ENCODE measurements at regions not wholly inside any gene's neighbourhood (a gene's known extent, or its start where the extent isn't known, plus 50 kb on each side); places are given as distances from the start of the nearest gene placed in this dataset.
"Not testable (repeated sequence)": the region's sequence is repeated elsewhere in the genome, so short reads cannot be mapped to it uniquely, and the experiment has no call there.

DNA sequence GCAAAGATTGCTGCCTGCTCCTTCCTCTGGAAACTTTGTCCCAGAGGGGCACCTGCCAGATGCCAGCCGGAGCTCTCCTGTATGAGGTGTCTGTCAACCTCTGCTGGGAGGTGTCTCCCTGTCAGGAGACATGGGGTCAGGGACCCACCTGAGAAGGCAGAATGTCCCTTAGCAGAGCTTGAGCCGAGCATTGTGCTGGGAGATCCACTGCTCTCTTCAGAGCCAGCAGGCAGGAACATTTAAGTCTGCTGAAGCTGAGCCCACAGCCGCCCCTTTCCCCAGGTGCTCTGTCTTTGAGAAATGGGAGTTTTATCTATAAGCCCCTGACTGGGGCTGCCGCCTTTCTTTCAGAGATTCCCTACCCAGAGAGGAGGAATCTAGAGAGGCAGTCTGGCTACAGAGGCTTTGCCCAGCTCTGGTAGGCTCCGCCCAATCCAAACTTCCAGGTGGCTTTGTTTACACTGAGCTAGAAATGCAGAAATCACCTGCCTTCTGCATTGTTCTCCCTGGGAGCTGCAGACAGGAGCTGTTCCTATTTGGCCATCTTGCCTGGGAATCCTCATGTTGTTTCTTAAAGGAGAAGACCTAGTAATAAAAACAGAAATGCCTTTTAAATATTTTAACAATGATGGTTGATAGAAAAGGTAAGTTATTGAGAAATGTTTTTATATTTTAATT, 114.3 kb downstream of the VGLL3 start:
- H3K4me3 ChIP-seq (ENCODE audit: low read depth in 2 of 2, low read length in 2 of 2); POLR2A ChIA-PET; DNase-seq (ENCODE audit: low read depth, low spot score); CTCF ChIA-PET; H3K9me3 ChIP-seq (ENCODE audit: control insufficient read depth, insufficient read depth, low read depth, low read length); BruUV-seq (replicated peaks); H3K36me3 ChIP-seq (ENCODE audit: control insufficient read depth, insufficient read depth, low read length); in situ Hi-C loops (cut with HindIII; ENCODE audit: low pct_unique_long_range_greater_than_20kb, low sequenced_read_pairs); intact Hi-C loops (cut with micrococcal nuclease; ENCODE audit: unreplicated experiment); ATAC-seq; H3K27me3 ChIP-seq (ENCODE audit: control insufficient read depth, insufficient read depth, low read length); H3K4me1 ChIP-seq (ENCODE audit: control insufficient read depth, insufficient read depth, low read length); H3K27ac ChIP-seq (ENCODE audit: low read length): not testable (repeated sequence)

DNA sequence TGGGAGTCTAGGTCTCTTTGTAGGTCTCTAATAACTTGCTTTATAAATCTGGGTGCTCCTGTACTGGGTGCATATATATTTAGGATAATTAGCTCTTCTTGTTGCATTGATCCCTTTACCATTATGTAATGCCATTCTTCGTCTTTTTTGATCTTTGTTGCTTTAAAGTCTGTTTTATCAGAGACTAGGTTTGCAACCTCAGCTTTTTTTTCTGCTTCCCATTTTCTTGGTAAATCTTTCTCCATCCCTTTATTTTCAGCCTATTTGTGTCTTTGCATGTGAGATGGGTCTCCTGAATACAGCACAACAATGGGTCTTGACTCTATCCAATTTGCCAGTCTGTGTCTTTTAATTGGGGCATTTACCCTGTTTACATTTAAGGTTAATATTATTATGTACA, 116.2 kb downstream of the VGLL3 start:
- BruUV-seq (replicated peaks); CTCF ChIA-PET; H3K4me1 ChIP-seq (ENCODE audit: control insufficient read depth, insufficient read depth, low read length); H3K4me3 ChIP-seq (ENCODE audit: low read depth in 2 of 2, low read length in 2 of 2); H3K9me3 ChIP-seq (ENCODE audit: control insufficient read depth, insufficient read depth, low read depth, low read length); ATAC-seq; H3K27me3 ChIP-seq (ENCODE audit: control insufficient read depth, insufficient read depth, low read length); H3K27ac ChIP-seq (ENCODE audit: low read length); DNase-seq (ENCODE audit: low read depth, low spot score); POLR2A ChIA-PET; intact Hi-C loops (cut with micrococcal nuclease; ENCODE audit: unreplicated experiment); in situ Hi-C loops (cut with HindIII; ENCODE audit: low pct_unique_long_range_greater_than_20kb, low sequenced_read_pairs); H3K36me3 ChIP-seq (ENCODE audit: control insufficient read depth, insufficient read depth, low read length): not testable (repeated sequence)

DNA sequence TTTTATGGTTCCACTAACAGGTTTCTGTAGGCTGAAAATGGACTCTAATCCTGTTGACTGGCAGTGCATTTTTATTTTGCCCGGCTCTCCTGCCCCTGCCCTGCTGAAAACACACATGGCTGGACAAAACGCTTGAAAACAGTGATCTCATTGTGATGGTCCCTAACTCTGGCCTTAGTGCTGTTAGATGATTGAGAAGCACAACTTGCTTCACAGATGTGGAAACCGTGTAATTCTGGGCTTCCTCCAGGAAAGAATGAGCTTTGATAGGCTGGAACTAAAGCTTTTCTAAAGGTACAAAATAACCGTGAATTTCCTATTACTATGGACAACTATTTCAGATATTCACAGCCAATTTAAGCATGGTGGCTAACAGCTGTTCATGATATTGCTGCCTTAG, 121.4 kb downstream of the VGLL3 start:
- no peaks in the 10 kb centered on the region for H3K36me3 ChIP-seq (ENCODE audit: control insufficient read depth, insufficient read depth, low read length)
- ATAC-seq, result no peak
- no peaks in the 10 kb centered on the region for H3K9me3 ChIP-seq (ENCODE audit: control insufficient read depth, insufficient read depth, low read depth, low read length)
- no peak for DNase-seq (ENCODE audit: low read depth, low spot score)
- ChIA-PET CTCF (no interaction called here), POLR2A (no interaction called here)
- H3K4me3 ChIP-seq (ENCODE audit: low read depth in 2 of 2, low read length in 2 of 2), result no peak overlapping the region
- in situ Hi-C loops (cut with HindIII; ENCODE audit: low pct_unique_long_range_greater_than_20kb, low sequenced_read_pairs), result no loop called here
- H3K27ac ChIP-seq (ENCODE audit: low read length), result no peak overlapping the region
- no peaks in the 10 kb centered on the region for H3K4me1 ChIP-seq (ENCODE audit: control insufficient read depth, insufficient read depth, low read length)
- no peaks in the 10 kb centered on the region for H3K27me3 ChIP-seq (ENCODE audit: control insufficient read depth, insufficient read depth, low read length)
- BruUV-seq (replicated peaks), result no TSS peak
- TF ChIP-seq POLR2AphosphoS5 (IDR thresholded peaks at IDR 0.05; ENCODE audit: low read depth, low read length) (no peak), SIN3A (IDR thresholded peaks at IDR 0.05; ENCODE audit: borderline replicate concordance, insufficient read depth, low read depth, low read length) (no peak), TCF7L2 (IDR thresholded peaks at IDR 0.05; ENCODE audit: low read depth, low read length) (no peak)
- TF ChIP-seq, protein P1, sequence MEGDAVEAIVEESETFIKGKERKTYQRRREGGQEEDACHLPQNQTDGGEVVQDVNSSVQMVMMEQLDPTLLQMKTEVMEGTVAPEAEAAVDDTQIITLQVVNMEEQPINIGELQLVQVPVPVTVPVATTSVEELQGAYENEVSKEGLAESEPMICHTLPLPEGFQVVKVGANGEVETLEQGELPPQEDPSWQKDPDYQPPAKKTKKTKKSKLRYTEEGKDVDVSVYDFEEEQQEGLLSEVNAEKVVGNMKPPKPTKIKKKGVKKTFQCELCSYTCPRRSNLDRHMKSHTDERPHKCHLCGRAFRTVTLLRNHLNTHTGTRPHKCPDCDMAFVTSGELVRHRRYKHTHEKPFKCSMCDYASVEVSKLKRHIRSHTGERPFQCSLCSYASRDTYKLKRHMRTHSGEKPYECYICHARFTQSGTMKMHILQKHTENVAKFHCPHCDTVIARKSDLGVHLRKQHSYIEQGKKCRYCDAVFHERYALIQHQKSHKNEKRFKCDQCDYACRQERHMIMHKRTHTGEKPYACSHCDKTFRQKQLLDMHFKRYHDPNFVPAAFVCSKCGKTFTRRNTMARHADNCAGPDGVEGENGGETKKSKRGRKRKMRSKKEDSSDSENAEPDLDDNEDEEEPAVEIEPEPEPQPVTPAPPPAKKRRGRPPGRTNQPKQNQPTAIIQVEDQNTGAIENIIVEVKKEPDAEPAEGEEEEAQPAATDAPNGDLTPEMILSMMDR (IDR thresholded peaks at IDR 0.05), result no peak
- TF ChIP-seq, protein P2, sequence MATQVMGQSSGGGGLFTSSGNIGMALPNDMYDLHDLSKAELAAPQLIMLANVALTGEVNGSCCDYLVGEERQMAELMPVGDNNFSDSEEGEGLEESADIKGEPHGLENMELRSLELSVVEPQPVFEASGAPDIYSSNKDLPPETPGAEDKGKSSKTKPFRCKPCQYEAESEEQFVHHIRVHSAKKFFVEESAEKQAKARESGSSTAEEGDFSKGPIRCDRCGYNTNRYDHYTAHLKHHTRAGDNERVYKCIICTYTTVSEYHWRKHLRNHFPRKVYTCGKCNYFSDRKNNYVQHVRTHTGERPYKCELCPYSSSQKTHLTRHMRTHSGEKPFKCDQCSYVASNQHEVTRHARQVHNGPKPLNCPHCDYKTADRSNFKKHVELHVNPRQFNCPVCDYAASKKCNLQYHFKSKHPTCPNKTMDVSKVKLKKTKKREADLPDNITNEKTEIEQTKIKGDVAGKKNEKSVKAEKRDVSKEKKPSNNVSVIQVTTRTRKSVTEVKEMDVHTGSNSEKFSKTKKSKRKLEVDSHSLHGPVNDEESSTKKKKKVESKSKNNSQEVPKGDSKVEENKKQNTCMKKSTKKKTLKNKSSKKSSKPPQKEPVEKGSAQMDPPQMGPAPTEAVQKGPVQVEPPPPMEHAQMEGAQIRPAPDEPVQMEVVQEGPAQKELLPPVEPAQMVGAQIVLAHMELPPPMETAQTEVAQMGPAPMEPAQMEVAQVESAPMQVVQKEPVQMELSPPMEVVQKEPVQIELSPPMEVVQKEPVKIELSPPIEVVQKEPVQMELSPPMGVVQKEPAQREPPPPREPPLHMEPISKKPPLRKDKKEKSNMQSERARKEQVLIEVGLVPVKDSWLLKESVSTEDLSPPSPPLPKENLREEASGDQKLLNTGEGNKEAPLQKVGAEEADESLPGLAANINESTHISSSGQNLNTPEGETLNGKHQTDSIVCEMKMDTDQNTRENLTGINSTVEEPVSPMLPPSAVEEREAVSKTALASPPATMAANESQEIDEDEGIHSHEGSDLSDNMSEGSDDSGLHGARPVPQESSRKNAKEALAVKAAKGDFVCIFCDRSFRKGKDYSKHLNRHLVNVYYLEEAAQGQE (IDR thresholded peaks at IDR 0.05; ENCODE audit: insufficient read depth in 1 of 2, low read depth in 2 of 2, low read length in 1 of 2), result no peak
- intact Hi-C loops (cut with micrococcal nuclease; ENCODE audit: unreplicated experiment), result no loop called here

Data from Panc1 (cell line).